HG03097 (cell line): ENCODE measurements at regions not wholly inside any gene's neighbourhood (a gene's known extent, or its start where the extent isn't known, plus 50 kb on each side); places are given as distances from the start of the nearest gene placed in this dataset.
"Not testable (repeated sequence)": the region's sequence is repeated elsewhere in the genome, so short reads cannot be mapped to it uniquely, and the experiment has no call there.

Experiments
- ATAC-seq: cut with Tn5 transposase; IDR thresholded peaks from one replicate; pipeline ENCODE4 v1.9.1; 2021; ENCODE audit not compliant: unreplicated experiment, low FRiP score

GRCh38 chr6:37078814-37079213 is 73.4 kb downstream of the FGD2 start:
- ATAC-seq, result no peak

GRCh38 chr6:37081042-37081607 is 75.7 kb downstream of the FGD2 start:
- ATAC-seq, result no peak

- ATAC-seq, result no peak
Measured at GRCh38 chr6:37082390-37083130, 77.1 kb downstream of the FGD2 start.

- no peak for ATAC-seq
Measured at GRCh38 chr6:37083243-37084138, 78.0 kb downstream of the FGD2 start.

GRCh38 chr6:37084665-37085064 is 79.2 kb downstream of the FGD2 start:
- not testable (repeated sequence) for ATAC-seq

- no peak for ATAC-seq
Measured at GRCh38 chr6:37085198-37085597, 79.7 kb downstream of the FGD2 start.

- no peak for ATAC-seq
Measured at GRCh38 chr6:37088897-37089296, 81.1 kb upstream of the PIM1 start.

GRCh38 chr6:37089783-37090182 is 80.2 kb upstream of the PIM1 start:
- ATAC-seq, result no peak

GRCh38 chr6:37091104-37091503 is 78.8 kb upstream of the PIM1 start:
- ATAC-seq, result not testable (repeated sequence)

GRCh38 chr6:37091586-37091985 is 78.4 kb upstream of the PIM1 start:
- not testable (repeated sequence) for ATAC-seq

- no peak for ATAC-seq
Measured at GRCh38 chr6:37092923-37093727, 76.8 kb upstream of the PIM1 start.

GRCh38 chr6:37093728-37094069 is 76.3 kb upstream of the PIM1 start:
- no peak for ATAC-seq

GRCh38 chr6:37095997-37096396 is 74.0 kb upstream of the PIM1 start:
- no peak for ATAC-seq

GRCh38 chr6:37097335-37097734 is 72.6 kb upstream of the PIM1 start:
- no peak for ATAC-seq

- no peak for ATAC-seq
Measured at GRCh38 chr6:37099442-37099841, 70.5 kb upstream of the PIM1 start.

GRCh38 chr6:37100745-37101144 is 69.2 kb upstream of the PIM1 start:
- ATAC-seq, result no peak

GRCh38 chr6:37101991-37102298 is 68.0 kb upstream of the PIM1 start:
- ATAC-seq, result no peak

- peak; percentile 84 for ATAC-seq
Measured at GRCh38 chr6:37102299-37103168, 67.4 kb upstream of the PIM1 start.

- no peak for ATAC-seq
Measured at GRCh38 chr6:37103169-37104039, 66.5 kb upstream of the PIM1 start.
